SK-N-MC (cell line): ENCODE measurements at regions not wholly inside any gene's neighbourhood (a gene's known extent, or its start where the extent isn't known, plus 50 kb on each side); places are given as distances from the start of the nearest gene placed in this dataset.

ENCODE experiments used
- EZH2 ChIP-seq: fragments of 200-600 bp; sonication (generic); IDR thresholded peaks from one replicate; pipeline ENCODE4 v1.6.1; 2017; ENCODE audit warnings: antibody characterized with exemption
- POLR2AphosphoS5 ChIP-seq: IDR thresholded peaks from 2 replicates; pipeline ENCODE4 v1.6.1; 2012; ENCODE audit warnings: mild to moderate bottlenecking, low read depth, low read length, borderline replicate concordance

GRCh38 chr14:98858561-98858960 lies 413.4 kb downstream of the BCL11B start:
- TF ChIP-seq EZH2 (no peak), POLR2AphosphoS5 (no peak)
